PC-3 (cell line): ENCODE measurements at regions not wholly inside any gene's neighbourhood (a gene's known extent, or its start where the extent isn't known, plus 50 kb on each side); places are given as distances from the start of the nearest gene placed in this dataset.

Experiments used
- EZH2 ChIP-seq: fragments of 300-600 bp; sonication (generic); IDR thresholded peaks from one replicate; pipeline ENCODE4 v1.6.1; 2017; ENCODE audit warnings: antibody characterized with exemption, mild to moderate bottlenecking, low read length; ENCODE audit not compliant: unreplicated experiment
- TF ChIP-seq, protein P1 (sequence below): fragments of 300-600 bp; sonication (generic); conservative IDR thresholded peaks from 2 replicates; pipeline ENCODE4 v1.5.1; 2017; ENCODE audit warnings: antibody characterized with exemption, low read depth, mild to moderate bottlenecking, low read length

DNA sequence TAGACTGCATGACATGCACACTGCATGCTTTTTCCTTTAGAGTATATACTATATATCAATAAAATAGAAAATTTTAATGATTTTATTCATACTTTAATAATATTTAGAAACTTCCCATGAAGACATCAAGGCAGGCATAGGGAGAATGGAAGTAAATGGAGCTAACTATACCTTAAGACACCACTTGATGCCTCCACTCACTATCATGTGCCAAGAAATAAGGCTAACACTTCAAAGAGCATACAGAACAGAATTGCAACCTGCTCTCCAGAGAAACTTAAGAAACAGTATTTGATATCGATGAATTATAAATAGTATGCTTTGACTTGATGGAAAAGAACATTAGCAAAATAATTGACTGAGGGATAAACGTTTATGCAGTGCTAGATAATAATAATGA is 192.6 kb upstream of the MBNL1 start:
- TF ChIP-seq, protein P1, sequence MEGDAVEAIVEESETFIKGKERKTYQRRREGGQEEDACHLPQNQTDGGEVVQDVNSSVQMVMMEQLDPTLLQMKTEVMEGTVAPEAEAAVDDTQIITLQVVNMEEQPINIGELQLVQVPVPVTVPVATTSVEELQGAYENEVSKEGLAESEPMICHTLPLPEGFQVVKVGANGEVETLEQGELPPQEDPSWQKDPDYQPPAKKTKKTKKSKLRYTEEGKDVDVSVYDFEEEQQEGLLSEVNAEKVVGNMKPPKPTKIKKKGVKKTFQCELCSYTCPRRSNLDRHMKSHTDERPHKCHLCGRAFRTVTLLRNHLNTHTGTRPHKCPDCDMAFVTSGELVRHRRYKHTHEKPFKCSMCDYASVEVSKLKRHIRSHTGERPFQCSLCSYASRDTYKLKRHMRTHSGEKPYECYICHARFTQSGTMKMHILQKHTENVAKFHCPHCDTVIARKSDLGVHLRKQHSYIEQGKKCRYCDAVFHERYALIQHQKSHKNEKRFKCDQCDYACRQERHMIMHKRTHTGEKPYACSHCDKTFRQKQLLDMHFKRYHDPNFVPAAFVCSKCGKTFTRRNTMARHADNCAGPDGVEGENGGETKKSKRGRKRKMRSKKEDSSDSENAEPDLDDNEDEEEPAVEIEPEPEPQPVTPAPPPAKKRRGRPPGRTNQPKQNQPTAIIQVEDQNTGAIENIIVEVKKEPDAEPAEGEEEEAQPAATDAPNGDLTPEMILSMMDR: no peak; the same call in 1 of the 2 replicates
- no peak for TF ChIP-seq EZH2
